ENCODE measurements at regions not wholly inside any gene's neighbourhood (a gene's known extent, or its start where the extent isn't known, plus 50 kb on each side); places are given as distances from the start of the nearest gene placed in this dataset.

- TF ChIP-seq CTCF (IDR thresholded peaks at IDR 0.05) = no peak
- TF ChIP-seq POLR2AphosphoS5 (IDR thresholded peaks at IDR 0.05; ENCODE audit: low read depth, low read length) = no peak
Observed at GRCh38 chrX:6313356-6313755, 84.7 kb upstream of the NLGN4X start.
